GM12875 (cell line): ENCODE measurements at regions not wholly inside any gene's neighbourhood (a gene's known extent, or its start where the extent isn't known, plus 50 kb on each side); places are given as distances from the start of the nearest gene placed in this dataset.

Source experiments
- H3K4me3 ChIP-seq: one replicate; pipeline ENCODE4 v1.5.1; 2011; ENCODE audit warnings: low read depth, low read length, control low read depth
- TF ChIP-seq, protein P1 (sequence below): IDR thresholded peaks from 2 replicates; pipeline ENCODE4 v1.5.1; 2011; ENCODE audit warnings: low read depth, mild to moderate bottlenecking, control low read depth, inconsistent platforms, low read length, moderate library complexity, borderline replicate concordance; ENCODE audit not compliant: insufficient read depth

DNA sequence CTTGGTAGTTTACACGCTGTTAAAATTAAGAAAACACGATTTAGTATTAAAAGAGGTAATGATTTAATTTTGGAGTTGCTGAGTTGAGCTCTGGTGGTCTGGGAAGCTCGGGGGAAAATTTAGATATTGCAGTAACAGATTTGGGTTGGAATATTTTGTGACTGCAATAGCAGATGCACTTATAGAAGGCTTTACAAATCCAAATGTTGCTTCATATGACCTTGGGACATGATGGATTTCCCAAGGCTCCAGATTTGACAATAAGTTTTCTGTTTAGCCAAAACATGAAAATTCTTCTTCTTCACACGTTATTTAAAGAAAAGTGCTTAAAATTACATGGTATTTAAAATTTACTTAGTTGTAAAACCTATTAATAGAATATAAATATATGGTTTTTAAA lies 302.0 kb downstream of the SPRY1 start:
- TF ChIP-seq, protein P1, sequence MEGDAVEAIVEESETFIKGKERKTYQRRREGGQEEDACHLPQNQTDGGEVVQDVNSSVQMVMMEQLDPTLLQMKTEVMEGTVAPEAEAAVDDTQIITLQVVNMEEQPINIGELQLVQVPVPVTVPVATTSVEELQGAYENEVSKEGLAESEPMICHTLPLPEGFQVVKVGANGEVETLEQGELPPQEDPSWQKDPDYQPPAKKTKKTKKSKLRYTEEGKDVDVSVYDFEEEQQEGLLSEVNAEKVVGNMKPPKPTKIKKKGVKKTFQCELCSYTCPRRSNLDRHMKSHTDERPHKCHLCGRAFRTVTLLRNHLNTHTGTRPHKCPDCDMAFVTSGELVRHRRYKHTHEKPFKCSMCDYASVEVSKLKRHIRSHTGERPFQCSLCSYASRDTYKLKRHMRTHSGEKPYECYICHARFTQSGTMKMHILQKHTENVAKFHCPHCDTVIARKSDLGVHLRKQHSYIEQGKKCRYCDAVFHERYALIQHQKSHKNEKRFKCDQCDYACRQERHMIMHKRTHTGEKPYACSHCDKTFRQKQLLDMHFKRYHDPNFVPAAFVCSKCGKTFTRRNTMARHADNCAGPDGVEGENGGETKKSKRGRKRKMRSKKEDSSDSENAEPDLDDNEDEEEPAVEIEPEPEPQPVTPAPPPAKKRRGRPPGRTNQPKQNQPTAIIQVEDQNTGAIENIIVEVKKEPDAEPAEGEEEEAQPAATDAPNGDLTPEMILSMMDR = no peak
- H3K4me3 ChIP-seq = no peak overlapping the region

GRCh38 chr4:123699880-123700771 lies 303.5 kb downstream of the SPRY1 start:
- no peak overlapping the region for H3K4me3 ChIP-seq

GRCh38 chr4:123701131-123701575 lies 304.6 kb downstream of the SPRY1 start:
- TF ChIP-seq, protein P1 = no peak
- H3K4me3 ChIP-seq = no peak overlapping the region

More at GRCh38 chr4:123699880-123700771, 303.5 kb downstream of the SPRY1 start:
- TF ChIP-seq, protein P1 = no peak

DNA sequence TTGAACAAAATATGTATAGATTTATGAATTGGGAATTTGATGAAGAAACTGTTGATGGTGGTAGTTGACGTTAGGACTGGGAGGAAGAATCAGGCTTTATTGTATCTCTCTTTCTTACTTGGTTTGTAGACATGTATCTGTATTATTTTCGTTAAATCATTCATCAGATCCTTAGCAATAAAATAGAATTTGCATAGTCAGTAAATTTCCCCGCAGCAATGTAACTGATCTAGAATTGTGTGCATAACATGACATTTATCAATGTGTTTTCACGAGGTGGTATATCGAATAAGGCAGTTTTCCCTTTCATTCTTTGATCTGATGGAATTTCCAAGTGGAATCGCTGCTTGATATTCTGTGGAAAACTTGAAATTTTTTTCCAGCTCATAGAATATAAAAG lies 308.8 kb downstream of the SPRY1 start:
- TF ChIP-seq, protein P1 = no peak
- no peak overlapping the region for H3K4me3 ChIP-seq

- TF ChIP-seq, protein P1 = no peak
- no peak overlapping the region for H3K4me3 ChIP-seq
Observed at GRCh38 chr4:123706973-123707372, 310.4 kb downstream of the SPRY1 start.

GRCh38 chr4:123708902-123709301 lies 312.3 kb downstream of the SPRY1 start:
- no peak overlapping the region for H3K4me3 ChIP-seq
- TF ChIP-seq, protein P1 = no peak

DNA sequence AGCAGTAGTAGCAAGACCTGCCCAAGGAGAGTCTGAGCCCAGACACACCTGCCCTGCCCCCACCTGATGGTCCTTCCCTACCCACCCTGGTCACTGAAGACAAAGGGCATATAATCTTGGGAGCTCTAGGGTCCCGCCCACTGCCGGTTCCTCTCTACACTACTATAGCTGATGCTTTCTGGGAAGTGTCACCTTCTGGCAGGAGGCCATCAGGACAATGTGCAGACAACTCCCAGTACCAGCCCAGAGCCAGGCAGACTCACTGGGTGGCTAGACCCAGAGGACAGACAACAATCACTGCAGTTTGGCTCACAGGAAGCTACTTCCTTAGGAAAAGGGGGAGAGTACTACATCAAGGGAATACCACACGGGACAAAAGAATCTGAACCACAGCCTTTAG lies 312.7 kb downstream of the SPRY1 start:
- TF ChIP-seq, protein P1 = no peak

More for the DNA sequence above, 312.7 kb downstream of the SPRY1 start:
- no peak overlapping the region for H3K4me3 ChIP-seq
